ENCODE measurements at regions not wholly inside any gene's neighbourhood (a gene's known extent, or its start where the extent isn't known, plus 50 kb on each side); places are given as distances from the start of the nearest gene placed in this dataset.

DNA sequence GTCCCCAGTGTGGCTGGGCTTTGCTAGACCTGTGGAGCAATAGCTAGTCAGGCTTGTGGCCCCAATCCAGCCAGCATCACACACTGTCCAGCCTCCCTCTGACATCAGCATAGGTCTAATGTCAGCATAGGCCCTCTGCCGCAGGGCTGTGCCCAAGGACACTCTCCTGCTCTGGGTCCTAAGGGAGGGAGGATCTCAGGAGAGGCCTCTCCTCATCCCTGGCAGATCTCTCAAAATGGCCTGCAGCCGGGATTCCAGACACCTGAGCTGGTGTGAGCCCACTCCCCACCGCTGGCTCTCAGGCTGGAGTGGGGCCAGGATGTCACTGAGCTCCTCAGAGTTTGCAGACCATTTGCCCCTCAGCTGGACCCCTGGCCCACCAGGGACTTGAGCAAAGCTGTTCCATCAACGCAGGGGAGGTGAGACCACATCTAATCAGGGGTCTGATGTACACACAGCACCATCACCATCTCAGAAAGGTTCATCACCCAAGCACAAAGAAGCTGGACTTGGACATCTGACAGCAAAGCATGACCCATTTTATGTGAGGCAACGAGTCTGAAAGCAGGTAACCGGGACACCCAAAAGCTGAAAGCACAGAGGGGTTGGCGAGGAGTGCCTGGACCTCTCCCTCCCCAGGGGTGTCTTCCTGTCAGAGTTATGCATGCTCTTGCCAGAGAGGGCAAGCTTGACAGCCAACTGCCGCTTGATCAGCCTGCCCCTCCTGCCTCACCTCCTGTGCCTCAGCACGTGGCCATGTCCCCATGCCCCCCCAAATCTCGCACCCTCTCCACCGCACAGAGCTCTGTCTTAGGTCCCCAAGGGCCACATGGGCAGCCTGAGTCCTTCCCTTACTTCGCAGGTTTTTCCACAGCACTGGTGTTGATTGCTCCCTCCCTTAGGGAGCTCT lies 69.7 kb upstream of the SEPTIN5 start:
- intact Hi-C loops (cut with micrococcal nuclease) = no loop called here
- peaks cover 22 to 38% (median 25%) of the 10 kb centered on the region in 5 donors for H3K27me3 Mint-ChIP-seq
- CTCF ChIA-PET = interaction anchor here (0.6 kb wide), 1 partner anchor 37 kb away, joined by 6 read pairs; no protein-coding TSS in a partner anchor
- DNase-seq (no peak), ATAC-seq (peak; percentile 65)
- peak overlapping the region in 1 of 9 donors; percentile 54 for H3K27ac Mint-ChIP-seq
- H3K27me3 ChIP-seq (ENCODE audit: control insufficient read depth in 2 of 2, insufficient read depth in 2 of 2, low read length in 2 of 2) = no peaks in the 10 kb centered on the region
- POLR2A ChIA-PET = no interaction called here
- no peaks in the 10 kb centered on the region for H3K4me1 Mint-ChIP-seq
- H3K36me3 ChIP-seq (ENCODE audit: control insufficient read depth in 2 of 3, insufficient read depth in 3 of 3, low read length in 3 of 3) = no peaks in the 10 kb centered on the region
- H3K4me1 ChIP-seq (ENCODE audit: control insufficient read depth in 2 of 2, insufficient read depth in 2 of 2, low read length in 2 of 2) = no peaks in the 10 kb centered on the region
- H3K9me3 ChIP-seq (ENCODE audit: control insufficient read depth in 2 of 3, low read length in 3 of 3) = peaks cover 0 to 10% (median 0%) of the 10 kb centered on the region in 3 experiments
- H3K27ac ChIP-seq (ENCODE audit: low read depth, low read length) = no peak overlapping the region
- no peak overlapping the region for H3K4me3 ChIP-seq (ENCODE audit: low read length)
- peaks cover 0 to 30% (median 19%) of the 10 kb centered on the region in 11 donors for H3K9me3 Mint-ChIP-seq
- H3K36me3 Mint-ChIP-seq = peaks cover 3 to 8% (median 7%) of the 10 kb centered on the region in 5 donors
- H3K4me3 Mint-ChIP-seq = no peak overlapping the region

DNA sequence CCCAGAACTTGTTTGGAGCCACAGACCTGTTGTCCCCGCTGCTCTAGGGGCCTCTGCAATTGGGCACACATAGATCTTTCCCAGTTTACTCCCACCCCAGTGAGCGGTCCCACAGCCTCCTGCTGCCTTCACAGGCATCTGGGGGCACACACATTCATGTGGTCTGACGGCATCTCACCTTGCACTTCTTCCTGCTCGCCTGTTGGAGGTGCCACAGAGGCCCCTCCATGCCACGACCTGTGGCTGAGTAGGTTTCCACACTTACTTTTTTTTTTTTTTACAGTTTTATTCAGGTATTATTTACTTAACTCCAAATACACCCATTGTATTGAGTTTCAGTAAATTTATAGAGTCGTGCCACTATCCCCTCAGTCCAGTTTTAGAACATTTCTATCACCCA lies 68.9 kb upstream of the SEPTIN5 start:
- Histone ChIP-seq H3K9me3 (ENCODE audit: control insufficient read depth in 2 of 3, low read length in 3 of 3) (peaks cover 0 to 10% (median 0%) of the 10 kb centered on the region in 3 experiments), H3K27ac (ENCODE audit: low read depth, low read length) (no peak overlapping the region), H3K4me1 (ENCODE audit: control insufficient read depth in 2 of 2, insufficient read depth in 2 of 2, low read length in 2 of 2) (no peaks in the 10 kb centered on the region), H3K4me3 (ENCODE audit: low read length) (no peak overlapping the region), H3K27me3 (ENCODE audit: control insufficient read depth in 2 of 2, insufficient read depth in 2 of 2, low read length in 2 of 2) (no peaks in the 10 kb centered on the region), H3K36me3 (ENCODE audit: control insufficient read depth in 2 of 3, insufficient read depth in 3 of 3, low read length in 3 of 3) (no peaks in the 10 kb centered on the region)
- intact Hi-C loops (cut with micrococcal nuclease) = no loop called here
- ChIA-PET CTCF (interaction anchor here (0.6 kb wide), 1 partner anchor 89 kb away, joined by 3 read pairs; no protein-coding TSS in a partner anchor), POLR2A (no interaction called here)
- Mint-ChIP-seq H3K4me1 (no peaks in the 10 kb centered on the region), H3K27me3 (peaks cover 25 to 43% (median 31%) of the 10 kb centered on the region in 5 donors), H3K36me3 (peaks cover 3 to 8% (median 7%) of the 10 kb centered on the region in 5 donors), H3K4me3 (no peak overlapping the region), H3K27ac (peak overlapping the region in 1 of 9 donors; percentile 54), H3K9me3 (peaks cover 0 to 36% (median 20%) of the 10 kb centered on the region in 11 donors)
- ATAC-seq (no peak), DNase-seq (no peak)

DNA sequence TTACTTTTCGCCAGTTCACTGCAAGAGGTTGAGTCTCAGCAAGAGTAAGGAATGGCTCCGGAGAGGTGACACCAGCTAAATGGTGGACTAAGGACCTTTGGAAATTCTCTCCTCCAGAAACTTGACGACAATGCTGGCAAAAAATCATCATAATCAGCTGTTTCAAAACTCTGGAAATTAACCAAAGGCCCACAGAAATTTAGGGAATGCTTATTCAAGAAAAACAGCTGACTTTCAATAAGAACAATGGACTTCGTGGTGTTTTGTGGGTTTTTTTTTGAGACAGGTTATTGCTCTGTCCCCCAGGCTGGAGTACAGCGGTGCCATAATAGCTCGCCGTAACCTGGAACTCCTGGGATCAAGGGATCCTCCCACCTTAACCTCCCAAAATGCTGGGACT lies 68.4 kb upstream of the SEPTIN5 start:
- POLR2A ChIA-PET = no interaction called here
- no peak overlapping the region for H3K4me3 ChIP-seq (ENCODE audit: low read length)
- CTCF ChIA-PET = interaction anchor here (0.6 kb wide), 1 partner anchor 88 kb away, joined by 3 read pairs; no protein-coding TSS in a partner anchor
- Mint-ChIP-seq H3K4me3 (no peak overlapping the region), H3K27me3 (peaks cover 25 to 43% (median 30%) of the 10 kb centered on the region in 5 donors), H3K36me3 (peaks cover 3 to 8% (median 7%) of the 10 kb centered on the region in 5 donors), H3K4me1 (no peaks in the 10 kb centered on the region), H3K27ac (peak overlapping the region in 1 of 9 donors; percentile 54), H3K9me3 (peaks cover 0 to 36% (median 20%) of the 10 kb centered on the region in 11 donors)
- no peaks in the 10 kb centered on the region for H3K27me3 ChIP-seq (ENCODE audit: control insufficient read depth in 2 of 2, insufficient read depth in 2 of 2, low read length in 2 of 2)
- no peak overlapping the region for H3K27ac ChIP-seq (ENCODE audit: low read depth, low read length)
- H3K36me3 ChIP-seq (ENCODE audit: control insufficient read depth in 2 of 3, insufficient read depth in 3 of 3, low read length in 3 of 3) = no peaks in the 10 kb centered on the region
- intact Hi-C loops (cut with micrococcal nuclease) = no loop called here
- ATAC-seq = no peak
- peaks cover 0 to 10% (median 0%) of the 10 kb centered on the region in 3 experiments for H3K9me3 ChIP-seq (ENCODE audit: control insufficient read depth in 2 of 3, low read length in 3 of 3)
- no peak for DNase-seq
- H3K4me1 ChIP-seq (ENCODE audit: control insufficient read depth in 2 of 2, insufficient read depth in 2 of 2, low read length in 2 of 2) = no peaks in the 10 kb centered on the region

DNA sequence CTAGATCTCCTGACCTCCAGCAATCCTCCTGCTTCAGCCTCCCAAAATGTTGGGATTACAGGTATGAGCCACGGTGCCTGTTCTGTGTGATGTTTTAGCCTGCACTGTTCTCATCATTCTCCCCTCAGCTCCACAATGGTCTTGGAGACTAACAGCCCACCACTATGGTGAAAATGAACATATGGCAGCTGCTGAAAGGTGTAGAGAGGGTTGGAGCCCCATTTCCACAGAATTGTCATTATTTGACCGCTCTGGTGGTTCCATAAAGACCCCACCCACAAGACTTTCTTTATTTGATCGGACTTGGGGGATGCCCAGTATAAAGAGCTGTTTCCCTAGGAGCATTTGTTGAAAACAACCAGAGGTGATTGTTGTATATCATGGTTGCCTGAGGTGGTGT lies 67.9 kb upstream of the SEPTIN5 start:
- Histone ChIP-seq H3K4me1 (ENCODE audit: control insufficient read depth in 2 of 2, insufficient read depth in 2 of 2, low read length in 2 of 2) (no peaks in the 10 kb centered on the region), H3K4me3 (ENCODE audit: low read length) (no peak overlapping the region), H3K27ac (ENCODE audit: low read depth, low read length) (no peak overlapping the region), H3K36me3 (ENCODE audit: control insufficient read depth in 2 of 3, insufficient read depth in 3 of 3, low read length in 3 of 3) (no peaks in the 10 kb centered on the region), H3K9me3 (ENCODE audit: control insufficient read depth in 2 of 3, low read length in 3 of 3) (peaks cover 0 to 10% (median 0%) of the 10 kb centered on the region in 3 experiments), H3K27me3 (ENCODE audit: control insufficient read depth in 2 of 2, insufficient read depth in 2 of 2, low read length in 2 of 2) (no peaks in the 10 kb centered on the region)
- Mint-ChIP-seq H3K36me3 (peaks cover 3 to 8% (median 7%) of the 10 kb centered on the region in 5 donors), H3K4me1 (no peaks in the 10 kb centered on the region), H3K27me3 (peaks cover 21 to 43% (median 30%) of the 10 kb centered on the region in 5 donors), H3K27ac (no peak overlapping the region), H3K9me3 (peaks cover 0 to 36% (median 20%) of the 10 kb centered on the region in 11 donors), H3K4me3 (no peak overlapping the region)
- POLR2A ChIA-PET = no interaction called here
- no peak for ATAC-seq
- CTCF ChIA-PET = no interaction called here
- no peak for DNase-seq
- intact Hi-C loops (cut with micrococcal nuclease) = no loop called here

DNA sequence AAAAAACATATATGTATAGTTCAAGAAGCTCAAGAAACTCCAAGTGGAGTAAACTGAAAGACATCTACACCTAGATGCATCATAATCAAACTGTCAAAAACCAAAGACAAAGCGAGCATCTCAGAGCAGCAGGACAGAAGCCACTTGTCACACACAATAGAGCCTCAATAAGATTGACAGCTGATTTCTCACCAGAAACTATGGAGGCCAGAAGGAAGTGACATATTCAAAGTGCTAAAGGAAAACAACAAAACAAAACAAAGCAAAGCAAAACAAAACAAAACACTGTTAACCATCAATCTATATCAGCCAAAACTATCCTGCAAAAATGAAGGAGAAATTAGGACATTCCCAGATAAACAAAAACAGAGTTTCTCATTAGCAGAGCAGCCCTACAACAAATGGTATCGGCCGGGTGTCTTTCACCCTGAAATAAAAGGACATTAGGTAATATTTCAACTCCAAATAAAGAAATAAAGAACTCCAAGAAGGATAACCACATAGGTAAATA lies 65.8 kb upstream of the SEPTIN5 start:
- POLR2A ChIA-PET = interaction anchor here (0.7 kb wide), 1 partner anchor 649 kb away, joined by 3 read pairs; no protein-coding TSS in a partner anchor
- peaks cover 0 to 36% (median 20%) of the 10 kb centered on the region in 11 donors for H3K9me3 Mint-ChIP-seq
- no peak overlapping the region for H3K4me3 ChIP-seq (ENCODE audit: low read length)
- H3K4me1 Mint-ChIP-seq = no peaks in the 10 kb centered on the region
- H3K27ac Mint-ChIP-seq = no peak overlapping the region
- H3K36me3 ChIP-seq (ENCODE audit: control insufficient read depth in 2 of 3, insufficient read depth in 3 of 3, low read length in 3 of 3) = no peaks in the 10 kb centered on the region
- no peaks in the 10 kb centered on the region for H3K27me3 ChIP-seq (ENCODE audit: control insufficient read depth in 2 of 2, insufficient read depth in 2 of 2, low read length in 2 of 2)
- ATAC-seq (no peak), DNase-seq (no peak)
- H3K27ac ChIP-seq (ENCODE audit: low read depth, low read length) = no peak overlapping the region
- H3K9me3 ChIP-seq (ENCODE audit: control insufficient read depth in 2 of 3, low read length in 3 of 3) = peaks cover 0 to 10% (median 0%) of the 10 kb centered on the region in 3 experiments
- peaks cover 21 to 48% (median 30%) of the 10 kb centered on the region in 5 donors for H3K27me3 Mint-ChIP-seq
- H3K4me1 ChIP-seq (ENCODE audit: control insufficient read depth in 2 of 2, insufficient read depth in 2 of 2, low read length in 2 of 2) = no peaks in the 10 kb centered on the region
- H3K36me3 Mint-ChIP-seq = peaks cover 3 to 8% (median 7%) of the 10 kb centered on the region in 5 donors
- intact Hi-C loops (cut with micrococcal nuclease) = no loop called here
- no peak overlapping the region for H3K4me3 Mint-ChIP-seq
- CTCF ChIA-PET = no interaction called here

DNA sequence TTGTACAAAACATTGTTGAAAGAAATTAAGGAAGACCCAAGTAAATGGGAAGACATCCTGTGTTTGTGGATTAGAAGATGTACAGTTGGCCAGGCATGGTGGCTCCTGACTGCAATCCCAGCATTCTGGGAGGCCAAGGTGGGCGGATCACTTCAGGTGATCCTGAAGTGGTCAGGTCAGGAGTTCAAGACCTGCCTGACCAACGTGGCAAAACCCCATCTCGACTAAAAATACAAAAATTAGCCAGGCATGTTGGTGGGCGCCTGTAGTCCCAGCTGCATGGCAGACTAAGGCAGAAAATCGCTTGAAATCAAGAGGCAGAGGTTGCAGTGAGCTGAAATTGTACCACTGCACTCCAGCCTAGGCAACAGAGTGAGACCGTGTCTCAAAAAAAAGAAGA lies 62.0 kb upstream of the SEPTIN5 start:
- POLR2A ChIA-PET = no interaction called here
- Histone ChIP-seq H3K36me3 (ENCODE audit: control insufficient read depth in 2 of 3, insufficient read depth in 3 of 3, low read length in 3 of 3) (no peaks in the 10 kb centered on the region), H3K27ac (ENCODE audit: low read depth, low read length) (no peak overlapping the region), H3K4me3 (ENCODE audit: low read length) (no peak overlapping the region), H3K4me1 (ENCODE audit: control insufficient read depth in 2 of 2, insufficient read depth in 2 of 2, low read length in 2 of 2) (no peaks in the 10 kb centered on the region), H3K27me3 (ENCODE audit: control insufficient read depth in 2 of 2, insufficient read depth in 2 of 2, low read length in 2 of 2) (no peaks in the 10 kb centered on the region), H3K9me3 (ENCODE audit: control insufficient read depth in 2 of 3, low read length in 3 of 3) (peaks cover 0 to 10% (median 0%) of the 10 kb centered on the region in 3 experiments)
- H3K27ac Mint-ChIP-seq = no peak overlapping the region
- DNase-seq (no peak), ATAC-seq (no peak)
- CTCF ChIA-PET = no interaction called here
- H3K27me3 Mint-ChIP-seq = peaks cover 9 to 35% (median 19%) of the 10 kb centered on the region in 5 donors
- no peaks in the 10 kb centered on the region for H3K4me1 Mint-ChIP-seq
- H3K36me3 Mint-ChIP-seq = peaks cover 3 to 8% (median 7%) of the 10 kb centered on the region in 5 donors
- intact Hi-C loops (cut with micrococcal nuclease) = no loop called here
- no peak overlapping the region for H3K4me3 Mint-ChIP-seq
- peaks cover 0 to 26% (median 15%) of the 10 kb centered on the region in 11 donors for H3K9me3 Mint-ChIP-seq
